ENCODE measurements at regions not wholly inside any gene's neighbourhood (a gene's known extent, or its start where the extent isn't known, plus 50 kb on each side); places are given as distances from the start of the nearest gene placed in this dataset.

DNA sequence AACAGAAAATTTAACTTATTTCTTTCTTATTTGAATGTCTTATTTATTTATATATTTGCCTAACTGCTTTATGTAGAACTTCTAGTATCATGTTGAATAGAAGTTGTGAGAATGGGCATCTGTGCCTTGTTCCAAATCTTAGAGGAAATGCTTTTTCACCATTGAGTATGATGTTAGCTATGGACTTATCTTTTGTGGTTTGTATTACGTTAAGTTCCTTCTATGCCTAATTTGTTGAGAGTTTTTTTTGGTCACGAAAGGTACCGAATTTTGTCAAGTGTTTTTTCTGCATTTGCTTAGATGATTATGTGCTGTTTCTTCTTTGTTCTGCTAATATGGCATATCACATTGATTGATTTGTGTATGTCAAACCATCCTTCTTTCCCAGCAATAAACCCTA, 161.0 kb upstream of the TRIM24 start:
- intact Hi-C loops (cut with DNase I): no loop called here
- no peaks in the 10 kb centered on the region for H3K9me3 ChIP-seq

DNA sequence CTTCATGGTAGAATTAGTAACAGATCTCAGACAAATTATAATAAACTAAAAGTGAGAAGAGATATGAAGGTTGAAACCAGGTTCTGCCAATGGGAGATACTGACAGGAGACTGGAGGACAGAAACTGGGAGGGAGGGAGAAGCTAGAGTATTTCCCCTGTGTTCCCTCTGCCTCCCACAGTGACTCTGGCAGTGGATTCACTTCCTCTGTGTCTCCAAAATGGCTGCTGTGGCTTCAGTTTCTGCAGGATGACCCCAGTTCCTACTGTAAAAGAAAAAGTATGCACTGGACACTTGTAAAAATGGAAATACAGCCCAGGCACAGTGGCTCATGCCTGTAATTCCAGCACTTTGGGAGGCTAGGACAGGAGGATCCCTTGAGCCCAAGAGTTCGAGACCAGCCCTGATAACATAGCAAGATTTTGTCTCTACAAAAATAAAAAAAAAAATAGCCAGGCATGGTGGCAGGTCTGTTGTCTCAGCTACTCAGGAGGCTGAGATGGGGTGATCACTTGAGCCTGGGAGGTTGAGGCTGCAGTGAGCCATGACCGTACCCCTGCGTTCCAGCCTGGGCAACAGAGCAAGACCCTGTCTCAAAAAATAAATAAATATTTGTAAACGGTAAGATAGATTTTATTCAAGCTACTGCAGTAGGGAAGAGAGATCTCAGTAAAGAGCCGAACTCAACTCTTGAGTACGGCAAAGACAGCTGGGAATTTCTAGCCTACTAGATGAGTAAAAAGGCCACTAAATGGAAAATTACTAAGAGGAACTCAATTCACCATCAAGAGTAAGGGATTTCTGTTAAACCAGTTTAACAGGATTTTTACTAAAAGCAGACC, 156.6 kb upstream of the TRIM24 start:
- 86% methylated on average over 6 of the region's 6 CpGs for WGBS
- Histone ChIP-seq H3K4me1 (no peaks in the 10 kb centered on the region), H3K4me3 (no peak overlapping the region), H3K27ac (replicated peaks in 1 of 4) (no peak overlapping the region), H3K36me3 (no peaks in the 10 kb centered on the region), H3K9me3 (no peaks in the 10 kb centered on the region), H3K27me3 (no peaks in the 10 kb centered on the region)
- intact Hi-C loops (cut with DNase I): no loop called here
- TF ChIP-seq EP300 (IDR thresholded peaks at IDR 0.05): no peak
- no peak for TF ChIP-seq POLR2A (IDR thresholded peaks at IDR 0.05; ENCODE audit: low read depth)
- TF ChIP-seq, protein P1, sequence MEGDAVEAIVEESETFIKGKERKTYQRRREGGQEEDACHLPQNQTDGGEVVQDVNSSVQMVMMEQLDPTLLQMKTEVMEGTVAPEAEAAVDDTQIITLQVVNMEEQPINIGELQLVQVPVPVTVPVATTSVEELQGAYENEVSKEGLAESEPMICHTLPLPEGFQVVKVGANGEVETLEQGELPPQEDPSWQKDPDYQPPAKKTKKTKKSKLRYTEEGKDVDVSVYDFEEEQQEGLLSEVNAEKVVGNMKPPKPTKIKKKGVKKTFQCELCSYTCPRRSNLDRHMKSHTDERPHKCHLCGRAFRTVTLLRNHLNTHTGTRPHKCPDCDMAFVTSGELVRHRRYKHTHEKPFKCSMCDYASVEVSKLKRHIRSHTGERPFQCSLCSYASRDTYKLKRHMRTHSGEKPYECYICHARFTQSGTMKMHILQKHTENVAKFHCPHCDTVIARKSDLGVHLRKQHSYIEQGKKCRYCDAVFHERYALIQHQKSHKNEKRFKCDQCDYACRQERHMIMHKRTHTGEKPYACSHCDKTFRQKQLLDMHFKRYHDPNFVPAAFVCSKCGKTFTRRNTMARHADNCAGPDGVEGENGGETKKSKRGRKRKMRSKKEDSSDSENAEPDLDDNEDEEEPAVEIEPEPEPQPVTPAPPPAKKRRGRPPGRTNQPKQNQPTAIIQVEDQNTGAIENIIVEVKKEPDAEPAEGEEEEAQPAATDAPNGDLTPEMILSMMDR (IDR thresholded peaks at IDR 0.05): no peak
- no peak for TF ChIP-seq POLR2AphosphoS5 (IDR thresholded peaks at IDR 0.05)
- no peak for DNase-seq (ENCODE audit: extremely low spot score)

More for the DNA sequence above, 161.0 kb upstream of the TRIM24 start:
- TF ChIP-seq EP300 (IDR thresholded peaks at IDR 0.05): no peak
- TF ChIP-seq, protein P1 (IDR thresholded peaks at IDR 0.05): no peak
- TF ChIP-seq POLR2AphosphoS5 (IDR thresholded peaks at IDR 0.05): no peak
- TF ChIP-seq POLR2A (IDR thresholded peaks at IDR 0.05; ENCODE audit: low read depth): no peak
- no peak overlapping the region for H3K27ac ChIP-seq (replicated peaks in 1 of 4)
- H3K4me1 ChIP-seq: no peaks in the 10 kb centered on the region
- no peaks in the 10 kb centered on the region for H3K27me3 ChIP-seq
- no peaks in the 10 kb centered on the region for H3K36me3 ChIP-seq
- no peak overlapping the region for H3K4me3 ChIP-seq
- DNase-seq (ENCODE audit: extremely low spot score): no peak
- 84% methylated on average over 3 of the region's 3 CpGs for WGBS

DNA sequence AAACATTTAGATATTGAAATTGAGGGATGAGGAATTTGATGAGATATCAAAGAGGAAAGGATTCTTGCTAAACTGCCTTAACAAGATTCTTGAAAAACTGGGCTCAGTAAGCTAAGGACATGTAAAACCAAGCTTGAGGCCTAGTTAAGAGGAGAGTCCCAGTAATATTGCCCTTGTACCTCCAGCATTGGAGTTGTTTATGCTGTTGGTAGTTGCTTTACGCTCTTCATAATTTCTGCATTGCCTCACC, 156.1 kb upstream of the TRIM24 start:
- Histone ChIP-seq H3K4me1 (no peaks in the 10 kb centered on the region), H3K27me3 (no peaks in the 10 kb centered on the region), H3K4me3 (no peak overlapping the region), H3K36me3 (no peaks in the 10 kb centered on the region), H3K9me3 (no peaks in the 10 kb centered on the region), H3K27ac (replicated peaks in 1 of 4) (no peak overlapping the region)
- intact Hi-C loops (cut with DNase I): no loop called here
- TF ChIP-seq POLR2AphosphoS5 (IDR thresholded peaks at IDR 0.05) (no peak), POLR2A (IDR thresholded peaks at IDR 0.05; ENCODE audit: low read depth) (no peak), EP300 (IDR thresholded peaks at IDR 0.05) (no peak)
- TF ChIP-seq, protein P1 (IDR thresholded peaks at IDR 0.05): no peak
- 90% methylated on average over 1 of the region's 1 CpG for WGBS
- no peak for DNase-seq (ENCODE audit: extremely low spot score)

DNA sequence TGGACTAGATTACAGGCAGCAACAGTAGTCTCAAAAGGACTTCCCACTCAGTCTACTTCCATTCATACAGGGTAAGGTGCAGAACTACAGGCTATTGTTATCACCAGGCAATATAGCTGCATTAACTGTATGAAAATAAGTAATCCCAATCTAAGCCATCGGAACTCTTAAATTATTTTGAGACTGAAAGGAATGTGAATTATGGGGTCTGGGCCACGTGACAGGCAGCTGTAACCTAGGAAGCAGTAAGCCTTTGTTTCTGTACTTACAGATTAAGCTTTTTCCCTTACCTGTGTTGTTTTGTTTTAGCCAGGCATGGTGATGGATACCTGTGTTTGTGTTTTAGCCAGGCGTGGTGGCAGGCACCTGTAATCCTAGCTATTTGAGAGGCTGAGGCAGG, 152.4 kb upstream of the TRIM24 start:
- 82% methylated on average over 3 of the region's 3 CpGs for WGBS
- Histone ChIP-seq H3K36me3 (no peaks in the 10 kb centered on the region), H3K9me3 (no peaks in the 10 kb centered on the region), H3K4me1 (no peaks in the 10 kb centered on the region), H3K27ac (replicated peaks in 1 of 4) (no peak overlapping the region), H3K27me3 (no peaks in the 10 kb centered on the region), H3K4me3 (no peak overlapping the region)
- intact Hi-C loops (cut with DNase I): no loop called here
- TF ChIP-seq EP300 (IDR thresholded peaks at IDR 0.05): no peak
- TF ChIP-seq POLR2AphosphoS5 (IDR thresholded peaks at IDR 0.05): no peak
- TF ChIP-seq, protein P1 (IDR thresholded peaks at IDR 0.05): no peak
- TF ChIP-seq POLR2A (IDR thresholded peaks at IDR 0.05; ENCODE audit: low read depth): no peak
- DNase-seq (ENCODE audit: extremely low spot score): no peak

DNA sequence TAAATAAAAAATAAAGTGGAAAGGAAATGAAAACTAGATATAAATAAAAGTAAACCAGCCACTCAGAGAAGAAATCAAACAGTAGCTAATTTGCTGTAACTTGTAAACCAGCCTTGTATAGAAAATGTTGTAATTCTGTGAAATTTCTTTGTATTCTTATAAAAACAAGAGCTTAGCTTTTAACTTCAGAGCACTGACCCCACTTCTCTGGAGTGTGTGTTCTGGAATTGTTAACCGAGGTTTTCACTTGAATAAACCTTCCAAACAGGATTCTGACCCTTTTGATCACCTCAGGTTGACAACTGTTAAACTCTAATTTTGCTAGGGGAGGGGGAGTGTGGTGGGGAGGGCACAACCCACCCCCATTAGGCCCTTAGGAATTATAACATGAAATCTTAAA, 151.9 kb upstream of the TRIM24 start:
- H3K27me3 ChIP-seq: no peaks in the 10 kb centered on the region
- intact Hi-C loops (cut with DNase I): no loop called here
- H3K9me3 ChIP-seq: no peaks in the 10 kb centered on the region
- H3K36me3 ChIP-seq: no peaks in the 10 kb centered on the region
- no peak for DNase-seq (ENCODE audit: extremely low spot score)
- no peak overlapping the region for H3K4me3 ChIP-seq
- WGBS: 78% methylated on average over 1 of the region's 1 CpG
- H3K27ac ChIP-seq (replicated peaks in 1 of 4): no peak overlapping the region
- no peaks in the 10 kb centered on the region for H3K4me1 ChIP-seq
- TF ChIP-seq POLR2AphosphoS5 (IDR thresholded peaks at IDR 0.05): no peak
- TF ChIP-seq EP300 (IDR thresholded peaks at IDR 0.05): no peak
- TF ChIP-seq, protein P1 (IDR thresholded peaks at IDR 0.05): no peak
- TF ChIP-seq POLR2A (IDR thresholded peaks at IDR 0.05; ENCODE audit: low read depth): no peak

All from esophagus muscularis mucosa (tissue), 4 donors.